ENCODE measurements at regions not wholly inside any gene's neighbourhood (a gene's known extent, or its start where the extent isn't known, plus 50 kb on each side); places are given as distances from the start of the nearest gene placed in this dataset.
"Not testable (repeated sequence)": the region's sequence is repeated elsewhere in the genome, so short reads cannot be mapped to it uniquely, and the experiment has no call there.

DNA sequence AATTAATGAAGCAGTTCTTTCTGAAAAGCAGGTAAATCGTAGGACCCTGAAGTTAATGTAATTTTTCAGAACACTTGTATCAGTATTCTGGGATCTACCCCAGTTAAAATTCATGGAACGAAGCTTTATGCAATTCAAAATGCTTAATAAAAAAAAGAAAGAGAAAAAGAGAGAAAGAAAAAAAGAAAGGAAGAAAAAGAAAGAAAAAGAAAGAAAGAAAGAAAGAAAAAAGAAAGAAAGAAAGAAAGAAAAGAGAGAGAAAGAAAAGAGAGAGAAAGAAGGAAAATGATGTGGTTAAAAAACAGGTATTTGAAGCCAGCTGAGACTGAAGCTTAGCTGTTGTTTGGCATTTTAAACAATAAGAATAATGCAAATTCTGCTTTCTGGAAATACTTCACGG lies 427.4 kb upstream of the AKR1E2 start:
- no peak for DNase-seq
- Histone ChIP-seq H3K4me3 (no peak overlapping the region), H3K9me3 (replicated peaks) (no peaks in the 10 kb centered on the region), H3K27me3 (ENCODE audit: low read depth) (no peaks in the 10 kb centered on the region), H3K27ac (replicated peaks) (no peak overlapping the region), H3K4me1 (no peaks in the 10 kb centered on the region), H3K36me3 (no peaks in the 10 kb centered on the region)
- intact Hi-C loops (cut with micrococcal nuclease): no loop called here
- no peak for TF ChIP-seq CTCF (IDR thresholded peaks at IDR 0.05; ENCODE audit: borderline replicate concordance)

- H3K27ac ChIP-seq (replicated peaks): no peak overlapping the region
- no peak overlapping the region for H3K4me3 ChIP-seq
- no peak for DNase-seq
- no peaks in the 10 kb centered on the region for H3K27me3 ChIP-seq (ENCODE audit: low read depth)
- no peaks in the 10 kb centered on the region for H3K36me3 ChIP-seq
- intact Hi-C loops (cut with micrococcal nuclease): no loop called here
- TF ChIP-seq CTCF (IDR thresholded peaks at IDR 0.05; ENCODE audit: borderline replicate concordance): no peak
- H3K9me3 ChIP-seq (replicated peaks): no peaks in the 10 kb centered on the region
- no peaks in the 10 kb centered on the region for H3K4me1 ChIP-seq
Measured at GRCh38 chr10:4397337-4397736, 428.7 kb upstream of the AKR1E2 start.

- DNase-seq: no peak
- Histone ChIP-seq H3K9me3 (replicated peaks) (no peaks in the 10 kb centered on the region), H3K27me3 (ENCODE audit: low read depth) (no peaks in the 10 kb centered on the region), H3K27ac (replicated peaks) (no peak overlapping the region), H3K36me3 (no peaks in the 10 kb centered on the region), H3K4me3 (no peak overlapping the region), H3K4me1 (no peaks in the 10 kb centered on the region)
- intact Hi-C loops (cut with micrococcal nuclease): no loop called here
- TF ChIP-seq CTCF (IDR thresholded peaks at IDR 0.05; ENCODE audit: borderline replicate concordance): no peak
Measured at GRCh38 chr10:4396401-4397283, 429.4 kb upstream of the AKR1E2 start.

DNA sequence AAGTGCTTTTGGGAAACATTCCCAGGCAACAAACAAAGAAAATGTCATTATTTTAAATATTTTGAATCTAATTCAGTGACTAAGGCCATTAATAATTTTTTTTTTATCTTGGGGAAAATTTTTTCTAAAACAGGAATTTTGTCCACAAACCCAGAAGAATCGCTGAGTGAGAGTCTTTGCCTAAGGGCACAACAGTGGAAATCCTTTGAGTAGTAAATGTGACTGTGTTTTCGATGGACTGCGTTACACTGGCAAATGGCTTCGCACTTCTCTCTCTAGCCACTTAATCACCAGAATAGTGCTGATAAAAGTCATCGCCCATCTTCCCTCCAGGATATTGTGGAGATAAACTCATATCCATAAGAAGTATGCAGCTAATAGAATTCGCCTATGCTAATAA lies 430.3 kb upstream of the AKR1E2 start:
- TF ChIP-seq CTCF (IDR thresholded peaks at IDR 0.05; ENCODE audit: borderline replicate concordance): no peak
- Histone ChIP-seq H3K9me3 (replicated peaks) (no peaks in the 10 kb centered on the region), H3K4me3 (no peak overlapping the region), H3K4me1 (no peaks in the 10 kb centered on the region), H3K36me3 (no peaks in the 10 kb centered on the region), H3K27ac (replicated peaks) (no peak overlapping the region), H3K27me3 (ENCODE audit: low read depth) (no peaks in the 10 kb centered on the region)
- intact Hi-C loops (cut with micrococcal nuclease): no loop called here
- no peak for DNase-seq

DNA sequence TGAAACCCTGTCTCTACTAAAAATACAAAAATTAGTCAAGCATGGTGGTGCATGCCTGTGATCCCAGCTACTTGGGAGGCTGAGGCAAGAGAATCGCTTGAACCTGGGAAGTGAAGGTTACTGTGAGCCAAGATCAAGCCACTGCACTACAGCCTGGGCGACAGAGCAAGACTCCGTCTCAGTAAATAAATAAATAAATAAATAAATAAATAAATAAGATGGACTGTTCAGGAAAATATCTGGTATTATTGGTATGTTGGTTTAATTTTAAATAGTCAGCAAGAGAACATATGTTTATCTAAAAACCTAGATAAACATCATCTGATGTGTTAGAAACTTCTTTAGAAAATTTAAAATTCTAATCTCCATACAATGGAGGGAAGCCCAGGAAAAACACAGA lies 431.6 kb upstream of the AKR1E2 start:
- H3K27me3 ChIP-seq (ENCODE audit: low read depth); H3K27ac ChIP-seq (replicated peaks); H3K36me3 ChIP-seq; H3K4me1 ChIP-seq; intact Hi-C loops (cut with micrococcal nuclease); H3K4me3 ChIP-seq; H3K9me3 ChIP-seq (replicated peaks); DNase-seq: not testable (repeated sequence)

- Histone ChIP-seq H3K27ac (replicated peaks) (no peak overlapping the region), H3K4me1 (no peaks in the 10 kb centered on the region), H3K27me3 (ENCODE audit: low read depth) (no peaks in the 10 kb centered on the region), H3K9me3 (replicated peaks) (no peaks in the 10 kb centered on the region), H3K36me3 (no peaks in the 10 kb centered on the region), H3K4me3 (no peak overlapping the region)
- TF ChIP-seq CTCF (IDR thresholded peaks at IDR 0.05; ENCODE audit: borderline replicate concordance): no peak
- no peak for DNase-seq
- intact Hi-C loops (cut with micrococcal nuclease): no loop called here
Measured at GRCh38 chr10:4391683-4392082, 434.3 kb upstream of the AKR1E2 start.

All from left ventricle myocardium inferior (tissue), 1 donor.